Skin of body (tissue), 1 donor: ENCODE measurements at regions not wholly inside any gene's neighbourhood (a gene's known extent, or its start where the extent isn't known, plus 50 kb on each side); places are given as distances from the start of the nearest gene placed in this dataset.
A peak's percentile ranks its signal among the peaks of the same experiment; 100 is the strongest.

Experiments
- DNase-seq: peaks from one replicate; lab custom pipeline; 2025; lab: John Stamatoyannopoulos, UW

- DNase-seq: no peak
Observed at GRCh38 chr2:183214680-183215079, 90.4 kb downstream of the NUP35 start.

- DNase-seq: no peak
Observed at GRCh38 chr2:183215917-183216316, 91.7 kb downstream of the NUP35 start.

DNA sequence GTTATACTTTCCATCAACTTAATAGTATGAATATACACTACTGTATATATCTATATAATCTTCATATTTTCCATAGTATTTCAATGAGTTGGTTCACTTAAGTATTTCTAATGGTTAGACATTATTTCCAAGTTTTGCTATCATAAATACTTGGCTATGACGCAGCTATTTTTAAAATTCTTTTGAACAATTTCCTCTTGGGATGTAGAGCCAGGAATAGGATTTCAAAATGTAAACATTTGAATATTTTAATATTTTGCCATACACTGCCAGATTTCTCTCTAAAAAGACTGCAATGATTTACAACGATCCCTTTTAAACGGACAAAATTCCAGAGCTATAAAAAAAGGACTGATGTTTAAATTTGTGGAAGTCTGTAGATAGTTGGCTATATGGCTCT lies 95.6 kb downstream of the NUP35 start:
- no peak for DNase-seq

GRCh38 chr2:183222751-183223150 lies 98.5 kb downstream of the NUP35 start:
- DNase-seq: no peak

DNA sequence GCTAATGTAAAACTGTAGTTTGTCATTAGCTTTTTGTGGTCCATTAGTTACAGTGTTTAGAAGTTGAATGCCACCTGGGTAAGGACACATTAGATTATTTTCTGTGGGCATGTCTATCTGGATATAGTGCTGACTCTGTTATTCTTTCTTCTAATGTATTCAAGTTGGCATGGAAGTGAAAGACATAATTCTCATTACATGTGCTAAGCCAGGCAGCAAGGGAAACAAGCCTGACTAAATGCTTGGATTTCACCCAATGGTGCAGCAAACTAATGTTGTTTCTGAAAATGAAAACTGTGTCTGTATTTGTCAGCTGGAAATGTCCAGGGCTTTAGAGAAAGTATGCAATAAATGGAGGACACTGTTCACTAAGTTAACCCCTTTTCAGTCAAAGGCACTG lies 100.7 kb downstream of the NUP35 start:
- DNase-seq: peak; percentile 6

DNA sequence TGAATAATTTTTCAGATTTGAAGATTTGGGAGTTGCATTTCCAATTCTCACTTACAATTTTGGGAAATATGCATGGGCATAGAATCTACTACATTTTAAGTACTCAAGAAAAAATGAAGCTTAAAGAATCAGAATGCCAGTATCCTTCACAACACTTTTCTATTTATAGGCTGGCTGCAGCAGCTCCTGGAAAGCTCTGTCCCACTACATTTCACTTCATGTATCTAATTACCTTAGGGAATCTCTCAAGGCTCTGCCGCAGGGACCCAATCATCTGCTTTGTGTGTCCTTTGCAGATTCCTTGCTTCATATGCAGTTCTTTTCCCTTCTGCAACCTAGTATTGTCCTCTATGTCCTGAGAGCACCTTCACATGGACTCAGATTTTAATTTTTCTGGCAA lies 102.9 kb downstream of the NUP35 start:
- DNase-seq: no peak

GRCh38 chr2:183229386-183229785 lies 105.1 kb downstream of the NUP35 start:
- DNase-seq: no peak

GRCh38 chr2:183232161-183232865 lies 108.1 kb downstream of the NUP35 start:
- no peak for DNase-seq

DNA sequence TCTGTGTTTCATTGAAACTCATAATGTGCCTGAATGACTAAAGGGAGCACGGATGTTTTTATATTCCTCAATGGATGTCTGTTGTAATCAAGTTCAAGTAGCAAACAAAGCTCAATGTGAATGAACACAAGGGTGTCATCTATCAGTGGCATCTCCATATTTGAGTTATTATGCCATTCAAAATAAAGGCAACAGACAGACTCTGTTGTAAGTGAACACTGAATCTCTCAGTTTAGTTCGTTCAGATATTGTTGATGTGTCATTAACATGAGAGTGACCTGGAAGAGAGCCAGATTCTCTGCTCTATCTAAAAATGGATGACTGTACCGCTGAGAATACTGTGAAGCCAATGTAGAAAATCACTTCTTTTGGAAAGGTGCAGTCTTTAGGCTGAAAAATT lies 118.7 kb downstream of the NUP35 start:
- no peak for DNase-seq

DNA sequence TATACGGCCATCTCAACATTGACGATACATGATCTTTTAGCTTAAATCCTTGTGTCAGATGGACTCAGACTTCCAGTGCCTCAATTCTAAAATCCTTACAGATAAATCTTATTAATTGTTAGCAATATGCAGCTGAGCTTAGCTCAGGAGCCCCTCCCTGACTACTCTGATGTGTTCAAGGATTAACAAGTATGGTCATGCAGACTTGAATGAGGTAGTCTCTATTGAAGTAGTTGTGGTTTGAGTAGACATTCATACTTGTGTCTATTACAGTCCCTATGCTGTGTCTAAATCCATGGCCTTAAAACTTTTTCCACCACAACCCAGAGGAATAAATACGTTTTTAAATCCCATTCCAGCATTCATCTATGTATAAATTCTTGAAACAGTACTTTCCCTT lies 119.5 kb downstream of the NUP35 start:
- no peak for DNase-seq

GRCh38 chr2:183244300-183244844 lies 120.1 kb downstream of the NUP35 start:
- no peak for DNase-seq

DNA sequence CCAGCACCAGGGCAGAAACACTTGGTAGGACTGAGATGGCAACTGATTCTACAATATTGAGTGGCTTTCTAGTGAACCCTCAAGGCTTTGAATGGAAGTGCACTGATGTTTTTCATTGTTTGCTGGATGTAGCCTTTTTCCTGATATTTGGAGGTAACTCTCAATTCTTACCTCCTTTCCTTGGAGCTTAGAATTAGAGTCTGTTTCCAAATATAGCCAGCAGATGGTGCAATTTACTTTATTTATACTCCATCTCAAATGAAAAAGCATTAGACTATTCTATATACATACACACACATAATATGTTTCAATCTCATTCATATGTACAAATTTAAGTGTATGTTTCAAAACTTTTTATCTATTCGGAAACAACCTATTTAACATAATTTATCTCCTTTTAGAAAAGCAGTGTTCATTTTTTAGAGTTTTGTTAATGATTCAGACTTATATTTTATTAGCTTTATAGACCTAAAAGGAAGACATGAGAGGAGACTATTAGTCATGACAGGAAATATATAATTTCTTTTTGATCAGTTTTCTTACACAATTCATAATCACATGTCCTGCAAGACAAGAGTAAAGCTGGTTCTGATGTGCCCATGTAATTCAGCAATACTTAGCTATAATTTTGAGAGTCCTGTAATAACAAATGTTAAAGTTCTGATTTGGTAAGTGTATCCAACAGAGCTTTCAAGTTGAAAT lies 124.8 kb downstream of the NUP35 start:
- peak; percentile 1 for DNase-seq

- no peak for DNase-seq
Observed at GRCh38 chr2:183250061-183250460, 125.8 kb downstream of the NUP35 start.

DNA sequence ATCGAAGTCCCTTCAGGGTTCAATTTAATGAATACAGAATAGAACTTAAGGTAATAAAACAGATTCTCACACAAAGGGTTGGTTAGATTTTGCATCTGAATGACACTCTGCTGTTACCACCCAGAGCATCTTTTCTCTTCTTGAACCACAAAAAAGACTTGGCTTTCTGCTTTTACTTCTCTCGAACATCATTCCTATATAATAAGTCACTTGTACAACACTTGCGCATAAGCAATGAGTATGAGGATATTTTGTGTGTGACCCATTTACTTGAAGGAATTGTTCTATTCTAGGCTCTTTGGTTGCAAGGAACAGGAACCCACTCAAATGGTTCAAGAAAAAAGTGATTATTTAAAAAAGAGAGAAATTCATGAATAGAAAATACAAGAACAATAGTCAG lies 126.2 kb downstream of the NUP35 start:
- no peak for DNase-seq

DNA sequence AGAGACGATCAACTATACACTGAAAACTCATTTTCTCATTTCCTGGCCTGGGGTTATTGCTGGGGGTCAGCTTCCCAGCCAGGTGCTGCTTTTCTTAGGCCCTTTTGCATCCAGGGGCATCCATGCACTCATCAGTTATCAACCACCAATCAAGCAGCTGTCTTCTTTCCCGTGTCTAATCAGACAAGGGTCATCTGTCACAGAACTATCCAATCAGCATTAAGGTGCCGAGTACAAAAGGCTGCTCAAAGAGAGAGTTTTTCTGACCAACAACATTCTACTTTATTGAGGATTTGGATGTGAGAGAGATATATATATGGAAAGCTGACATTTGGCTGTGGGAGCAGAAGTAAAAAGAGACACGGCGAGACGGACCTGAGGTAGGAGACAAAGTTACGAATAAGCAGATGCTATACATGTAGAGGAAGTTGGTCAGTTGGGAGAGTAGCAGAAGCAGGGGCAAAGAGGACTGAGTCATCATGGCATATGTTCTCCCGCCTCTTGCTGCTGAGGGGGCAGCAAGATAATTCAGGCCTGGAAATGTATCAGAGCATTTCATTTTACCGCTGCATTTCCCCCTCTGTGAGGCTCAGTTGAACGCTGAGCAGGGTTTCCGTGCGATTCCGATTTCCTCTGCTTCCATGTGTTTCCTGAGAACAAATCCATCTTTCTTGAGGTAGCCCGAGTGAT lies 129.3 kb downstream of the NUP35 start:
- DNase-seq: no peak

DNA sequence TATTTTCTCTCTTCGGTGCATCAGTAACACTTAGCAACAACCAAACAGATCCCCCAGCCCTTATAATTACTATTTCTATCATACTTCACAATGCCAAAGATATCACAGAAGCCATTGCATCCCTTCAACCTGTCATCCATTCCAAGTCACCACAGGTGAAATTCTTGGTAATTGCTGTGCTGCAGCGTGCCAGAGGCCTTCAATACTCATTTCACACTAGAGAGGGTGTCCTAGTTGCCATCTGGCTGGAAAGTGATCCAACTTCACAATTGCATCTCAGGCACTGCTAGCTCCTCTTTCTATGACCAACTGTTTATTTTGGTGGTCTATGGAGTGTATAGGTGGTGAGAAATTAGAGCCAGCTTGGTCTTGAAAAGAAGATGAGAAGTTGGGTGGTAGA lies 131.2 kb downstream of the NUP35 start:
- DNase-seq: no peak

GRCh38 chr2:183259921-183260320 lies 135.7 kb downstream of the NUP35 start:
- no peak for DNase-seq

DNA sequence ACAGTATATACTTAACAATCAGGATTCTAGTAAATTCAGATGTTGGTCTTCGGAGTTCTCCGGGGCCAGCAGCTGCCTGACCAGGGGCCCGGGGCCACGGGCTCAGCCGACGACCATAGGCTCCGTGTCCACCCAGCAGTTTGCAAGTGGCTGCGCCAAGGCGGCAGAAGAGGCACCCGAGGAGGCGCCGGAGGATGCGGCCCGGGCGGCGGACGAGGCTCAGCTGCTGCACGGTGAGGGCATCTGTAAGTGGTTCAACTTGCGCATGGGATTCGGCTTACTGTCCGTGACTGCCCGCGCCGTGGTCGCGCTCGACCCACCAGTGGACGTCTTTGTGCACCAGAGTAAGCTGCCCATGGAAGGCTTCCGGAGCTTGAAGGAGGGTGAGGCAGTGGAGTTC lies 136.3 kb downstream of the NUP35 start:
- DNase-seq: no peak

- no peak for DNase-seq
Observed at GRCh38 chr2:183264890-183265535, 140.8 kb downstream of the NUP35 start.

GRCh38 chr2:183267148-183267827 lies 143.0 kb downstream of the NUP35 start:
- DNase-seq: no peak

- DNase-seq: no peak
Observed at GRCh38 chr2:183269956-183270355, 145.7 kb downstream of the NUP35 start.
